Mesodermal cell (in vitro differentiated cells): ENCODE measurements at regions not wholly inside any gene's neighbourhood (a gene's known extent, or its start where the extent isn't known, plus 50 kb on each side); places are given as distances from the start of the nearest gene placed in this dataset.

ENCODE experiments used
- H3K27ac ChIP-seq: 2 replicates; pipeline ENCODE4 v1.7.0; 2013; ENCODE audit warnings: mild to moderate bottlenecking, low read depth, low read length, moderate library complexity; ENCODE audit not compliant: severe bottlenecking
- H3K36me3 ChIP-seq: 2 replicates; pipeline ENCODE4 v1.7.1; 2013; ENCODE audit warnings: mild to moderate bottlenecking, low read length, moderate library complexity; ENCODE audit not compliant: control insufficient read depth, insufficient read depth
- H3K4me1 ChIP-seq: one replicate; pipeline ENCODE4 v1.7.1; 2013; ENCODE audit warnings: mild to moderate bottlenecking, low read length; ENCODE audit not compliant: insufficient read depth, control insufficient read depth, poor library complexity, severe bottlenecking
- H3K4me3 ChIP-seq: 2 replicates; pipeline ENCODE4 v1.7.0; 2013; ENCODE audit warnings: low read length, control low read depth, mild to moderate bottlenecking; ENCODE audit not compliant: insufficient read depth, poor library complexity, severe bottlenecking; ENCODE audit errors: extremely low read depth
- H3K9me3 ChIP-seq: 2 replicates; pipeline ENCODE4 v1.7.1; 2013; ENCODE audit warnings: mild to moderate bottlenecking, low read length, moderate library complexity; ENCODE audit not compliant: control insufficient read depth
- WGBS, 2 experiments: methylation state at CpG; one replicate each; pipeline ENCODE4 v1.1.5; 2013; ENCODE audit warnings: missing lambda C conversion rate in 2 of 2; ENCODE audit not compliant: insufficient coverage in 2 of 2; 5-methylcytosine and 5-hydroxymethylcytosine counted together

- no peak overlapping the region for H3K4me3 ChIP-seq
- H3K27ac ChIP-seq = no peak overlapping the region
- no peaks in the 10 kb centered on the region for H3K4me1 ChIP-seq
- H3K9me3 ChIP-seq = no peaks in the 10 kb centered on the region
- 46 to 58% methylated on average over 5 to 10 of the region's 21 CpGs for WGBS, 2 experiments
- no peaks in the 10 kb centered on the region for H3K36me3 ChIP-seq
These were observed 357.2 kb upstream of the FAM241A start for GRCh38 chr4:111788099-111788498.

DNA sequence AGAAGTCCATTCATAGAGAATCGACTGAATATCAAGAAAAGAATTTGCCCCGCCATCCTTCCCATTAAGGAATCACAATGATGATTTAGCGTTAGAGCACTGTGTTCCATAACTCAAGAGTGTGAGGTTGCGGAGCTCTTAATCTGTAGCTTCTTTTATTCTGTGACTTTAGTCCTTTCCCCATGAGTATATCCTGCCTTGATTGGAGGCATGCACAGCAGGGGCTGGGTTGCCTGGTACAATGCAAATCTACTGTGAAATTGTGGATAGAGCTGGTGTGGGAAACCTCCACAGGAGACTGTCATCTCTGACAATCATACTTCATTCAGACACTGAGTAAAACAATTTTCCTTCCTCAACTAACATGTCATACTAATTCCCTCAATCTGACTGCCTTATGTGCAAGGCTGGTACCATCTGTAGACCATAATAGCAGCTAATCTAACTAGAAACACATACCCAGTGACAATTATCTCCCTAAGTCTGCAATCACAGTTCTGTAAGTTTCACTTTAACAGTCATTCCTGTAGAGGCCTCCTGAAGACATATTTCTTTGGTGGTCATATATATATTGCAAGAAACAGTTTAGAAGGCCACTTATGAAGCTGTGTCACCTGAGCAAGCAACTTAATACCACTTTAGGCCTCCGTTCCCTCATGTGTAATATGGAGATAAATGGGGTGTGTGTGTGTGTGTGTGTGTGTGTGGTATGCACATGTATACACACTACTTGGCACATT, 355.2 kb upstream of the FAM241A start:
- Histone ChIP-seq H3K27ac (no peak overlapping the region), H3K4me1 (no peaks in the 10 kb centered on the region), H3K36me3 (no peaks in the 10 kb centered on the region), H3K4me3 (no peak overlapping the region), H3K9me3 (no peaks in the 10 kb centered on the region)
- 90% methylated on average over 3 of the region's 5 CpGs; no CpG with 5 or more reads in 1 of the 2 experiments for WGBS, 2 experiments

GRCh38 chr4:111792632-111793031, 352.6 kb upstream of the FAM241A start:
- Histone ChIP-seq H3K9me3 (no peaks in the 10 kb centered on the region), H3K4me1 (no peaks in the 10 kb centered on the region), H3K4me3 (no peak overlapping the region), H3K27ac (peak overlapping the region; percentile 85), H3K36me3 (no peaks in the 10 kb centered on the region)
- WGBS, 2 experiments = 43 to 100% methylated on average over 1 of the region's 1 CpG

DNA sequence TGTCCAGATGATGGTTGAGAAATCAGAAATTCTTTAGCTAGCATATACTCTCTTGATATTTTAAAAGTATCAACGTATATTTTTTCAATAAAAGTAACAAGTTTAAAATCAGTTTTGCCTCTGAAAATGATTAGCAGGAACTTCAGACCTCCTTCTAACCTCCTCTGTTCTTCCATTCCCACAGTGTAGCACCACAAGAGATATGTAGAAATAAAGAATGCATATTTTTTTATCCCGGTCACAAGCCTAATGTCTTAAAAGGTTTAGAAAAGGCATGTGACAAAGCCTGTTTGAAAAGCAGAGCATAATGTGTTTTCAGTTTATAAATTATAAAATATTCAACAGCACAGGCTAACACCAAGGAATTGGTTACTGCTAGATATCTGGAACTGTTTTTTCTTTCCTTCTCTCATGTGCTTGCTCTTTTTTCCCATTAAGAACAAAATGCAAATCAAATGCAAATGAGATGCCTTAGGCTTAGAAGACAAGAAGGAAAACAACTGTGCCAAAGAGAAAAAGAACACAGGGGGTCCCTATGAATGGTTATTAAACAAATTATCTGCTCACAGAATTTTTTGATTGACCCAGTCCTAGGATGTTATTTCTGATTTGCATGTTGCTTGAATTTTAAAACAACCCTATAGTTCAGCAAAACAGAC, 351.7 kb upstream of the FAM241A start:
- no peaks in the 10 kb centered on the region for H3K36me3 ChIP-seq
- no peak overlapping the region for H3K4me3 ChIP-seq
- H3K4me1 ChIP-seq = no peaks in the 10 kb centered on the region
- H3K9me3 ChIP-seq = no peaks in the 10 kb centered on the region
- peak overlapping the region; percentile 85 for H3K27ac ChIP-seq
- WGBS, 2 experiments = no CpG with 5 or more reads among the region's 2 CpGs

DNA sequence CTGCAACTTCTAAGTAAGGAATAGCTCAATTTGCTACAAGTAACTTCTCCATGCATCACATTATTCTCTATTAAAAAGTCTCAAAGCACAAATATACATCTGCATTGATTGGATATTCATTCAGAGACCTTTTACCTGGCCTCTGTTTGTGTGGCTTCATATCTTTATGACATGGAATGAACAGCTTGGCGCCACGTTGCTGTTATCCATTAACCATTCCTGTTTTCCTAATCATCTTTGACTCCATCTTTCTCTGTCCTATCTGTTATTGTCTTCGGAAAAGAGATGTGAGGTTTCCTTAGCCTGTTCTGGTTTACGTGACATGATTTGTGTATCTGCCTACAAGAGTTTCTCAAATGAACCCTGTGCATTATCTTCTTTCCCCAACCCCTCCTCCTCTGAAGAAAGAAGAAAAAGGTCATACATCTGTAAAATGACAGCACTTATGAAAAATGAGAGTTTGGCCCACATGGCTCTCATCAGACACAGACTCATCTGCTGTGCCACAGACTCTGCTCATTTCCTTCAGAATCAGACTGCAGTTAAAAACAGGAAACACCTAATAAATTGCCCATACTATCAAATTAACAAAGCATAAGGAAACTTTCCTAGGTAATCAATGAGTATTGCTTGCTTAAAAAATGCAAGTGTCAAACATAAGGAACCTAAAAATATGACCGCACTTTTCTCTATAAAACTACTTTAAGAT, 347.6 kb upstream of the FAM241A start:
- no peaks in the 10 kb centered on the region for H3K9me3 ChIP-seq
- 82 to 92% methylated on average over 2 to 3 of the region's 5 CpGs for WGBS, 2 experiments
- no peaks in the 10 kb centered on the region for H3K4me1 ChIP-seq
- H3K27ac ChIP-seq = no peak overlapping the region
- no peak overlapping the region for H3K4me3 ChIP-seq
- no peaks in the 10 kb centered on the region for H3K36me3 ChIP-seq

- no peak overlapping the region for H3K4me3 ChIP-seq
- WGBS, 2 experiments = no CpG with 5 or more reads among the region's 2 CpGs
- no peaks in the 10 kb centered on the region for H3K36me3 ChIP-seq
- no peaks in the 10 kb centered on the region for H3K9me3 ChIP-seq
- no peaks in the 10 kb centered on the region for H3K4me1 ChIP-seq
- no peak overlapping the region for H3K27ac ChIP-seq
These were observed 346.4 kb upstream of the FAM241A start for GRCh38 chr4:111798840-111799239.

DNA sequence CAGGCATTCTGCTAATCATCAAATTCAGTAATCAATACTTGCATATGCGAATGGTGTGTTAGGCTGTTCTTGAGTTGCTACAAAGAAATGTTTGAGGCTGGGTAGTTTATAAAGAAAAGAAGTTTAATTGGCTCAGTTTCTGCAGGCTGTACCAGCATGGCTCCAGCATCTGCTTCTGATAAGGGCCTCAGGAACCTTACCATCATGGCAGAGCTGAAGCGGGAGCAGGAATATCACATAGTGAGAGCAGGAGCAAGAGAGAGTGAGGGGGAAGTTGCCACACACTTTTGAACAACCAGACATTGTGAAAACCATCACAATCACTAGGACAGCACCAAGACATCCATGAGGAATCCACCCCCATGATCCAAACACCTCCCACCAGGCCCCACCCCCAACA, 344.7 kb upstream of the FAM241A start:
- no peaks in the 10 kb centered on the region for H3K36me3 ChIP-seq
- H3K4me3 ChIP-seq = no peak overlapping the region
- WGBS, 2 experiments = 100% methylated on average over 1 of the region's 2 CpGs; no CpG with 5 or more reads in 1 of the 2 experiments
- H3K9me3 ChIP-seq = no peaks in the 10 kb centered on the region
- no peak overlapping the region for H3K27ac ChIP-seq
- no peaks in the 10 kb centered on the region for H3K4me1 ChIP-seq

- 100% methylated on average over 1 to 2 of the region's 3 CpGs for WGBS, 2 experiments
- H3K9me3 ChIP-seq = no peaks in the 10 kb centered on the region
- no peaks in the 10 kb centered on the region for H3K36me3 ChIP-seq
- no peaks in the 10 kb centered on the region for H3K4me1 ChIP-seq
- H3K4me3 ChIP-seq = no peak overlapping the region
- H3K27ac ChIP-seq = no peak overlapping the region
These were observed 343.1 kb upstream of the FAM241A start for GRCh38 chr4:111802191-111802590.

GRCh38 chr4:111806331-111806730, 338.9 kb upstream of the FAM241A start:
- no peak overlapping the region for H3K27ac ChIP-seq
- H3K9me3 ChIP-seq = no peaks in the 10 kb centered on the region
- H3K36me3 ChIP-seq = no peaks in the 10 kb centered on the region
- WGBS, 2 experiments = 65 to 68% methylated on average over 4 of the region's 5 CpGs
- no peaks in the 10 kb centered on the region for H3K4me1 ChIP-seq
- no peak overlapping the region for H3K4me3 ChIP-seq

DNA sequence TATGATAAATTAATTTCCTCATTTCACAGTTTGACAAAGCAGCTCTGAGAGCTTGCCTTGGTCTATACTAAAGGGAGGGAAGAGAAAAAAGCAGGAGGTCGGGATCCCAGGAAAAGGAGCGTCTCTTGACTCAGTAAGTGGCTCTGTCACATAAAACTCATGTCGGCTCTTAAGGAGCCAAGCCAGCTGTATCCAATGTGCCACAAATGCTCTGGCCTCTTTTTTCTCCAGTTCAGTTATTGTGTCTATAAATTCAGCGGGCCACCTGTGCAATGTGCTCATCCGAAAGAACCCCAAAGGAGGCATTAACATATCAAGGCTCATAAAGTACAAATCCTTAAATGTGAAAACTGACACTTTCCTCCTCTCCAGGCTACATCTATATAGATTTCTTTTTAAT, 337.7 kb upstream of the FAM241A start:
- H3K4me1 ChIP-seq = no peaks in the 10 kb centered on the region
- H3K9me3 ChIP-seq = no peaks in the 10 kb centered on the region
- H3K4me3 ChIP-seq = no peak overlapping the region
- H3K27ac ChIP-seq = no peak overlapping the region
- no peaks in the 10 kb centered on the region for H3K36me3 ChIP-seq
- WGBS, 2 experiments = 87 to 88% methylated on average over 5 of the region's 5 CpGs
